ENCODE measurements at regions not wholly inside any gene's neighbourhood (a gene's known extent, or its start where the extent isn't known, plus 50 kb on each side); places are given as distances from the start of the nearest gene placed in this dataset.
A peak's percentile ranks its signal among the peaks of the same experiment; 100 is the strongest.
"Not testable (repeated sequence)": the region's sequence is repeated elsewhere in the genome, so short reads cannot be mapped to it uniquely, and the experiment has no call there.

GRCh38 chr4:3893590-3893989 is 127.4 kb downstream of the ADRA2C start:
- peak; percentile 35 for DNase-seq (ENCODE audit: low read depth, low spot score)
- not testable (repeated sequence) for H3K27me3 ChIP-seq (ENCODE audit: insufficient read depth, insufficient read length); H3K4me3 ChIP-seq (ENCODE audit: insufficient read length, low read depth); H3K36me3 ChIP-seq (ENCODE audit: insufficient read depth, insufficient read length, low read length); H3K9ac ChIP-seq (ENCODE audit: insufficient read length, low read depth); H3K4me1 ChIP-seq (ENCODE audit: insufficient read depth, insufficient read length); H3K9me3 ChIP-seq (ENCODE audit: insufficient read depth, low read length)

- not testable (repeated sequence) for H3K36me3 ChIP-seq (ENCODE audit: insufficient read depth, insufficient read length, low read length); H3K9ac ChIP-seq (ENCODE audit: insufficient read length, low read depth); H3K27me3 ChIP-seq (ENCODE audit: insufficient read depth, insufficient read length); H3K4me1 ChIP-seq (ENCODE audit: insufficient read depth, insufficient read length); H3K9me3 ChIP-seq (ENCODE audit: insufficient read depth, low read length); H3K4me3 ChIP-seq (ENCODE audit: insufficient read length, low read depth)
- peak; percentile 60 for DNase-seq (ENCODE audit: low read depth, low spot score)
Measured at GRCh38 chr4:3894086-3894959, 128.1 kb downstream of the ADRA2C start.

GRCh38 chr4:3896441-3896840 is 130.3 kb downstream of the ADRA2C start:
- Histone ChIP-seq H3K9me3 (ENCODE audit: insufficient read depth, low read length) (no peaks in the 10 kb centered on the region; the same call in 1 of the 2 replicates), H3K4me3 (ENCODE audit: insufficient read length, low read depth) (no peak overlapping the region), H3K27me3 (ENCODE audit: insufficient read depth, insufficient read length) (no peaks in the 10 kb centered on the region), H3K36me3 (ENCODE audit: insufficient read depth, insufficient read length, low read length) (no peaks in the 10 kb centered on the region), H3K4me1 (ENCODE audit: insufficient read depth, insufficient read length) (peaks cover 5% of the 10 kb centered on the region), H3K9ac (ENCODE audit: insufficient read length, low read depth) (no peak overlapping the region)
- no peak for TF ChIP-seq YY1 (IDR thresholded peaks at IDR 0.05; ENCODE audit: insufficient read depth, insufficient read length)
- TF ChIP-seq SUZ12 (IDR thresholded peaks at IDR 0.05; ENCODE audit: extremely low read depth, insufficient read depth, insufficient read length) = no peak
- no peak for TF ChIP-seq ZNF274 (IDR thresholded peaks at IDR 0.05; ENCODE audit: low read depth, low read length)
- DNase-seq (ENCODE audit: low read depth, low spot score) = no peak

GRCh38 chr4:3896871-3897578 is 130.8 kb downstream of the ADRA2C start:
- H3K9ac ChIP-seq (ENCODE audit: insufficient read length, low read depth); H3K27me3 ChIP-seq (ENCODE audit: insufficient read depth, insufficient read length); DNase-seq (ENCODE audit: low read depth, low spot score); H3K9me3 ChIP-seq (ENCODE audit: insufficient read depth, low read length); H3K4me3 ChIP-seq (ENCODE audit: insufficient read length, low read depth); H3K36me3 ChIP-seq (ENCODE audit: insufficient read depth, insufficient read length, low read length); H3K4me1 ChIP-seq (ENCODE audit: insufficient read depth, insufficient read length): not testable (repeated sequence)

GRCh38 chr4:3898098-3898497 is 131.9 kb downstream of the ADRA2C start:
- H3K4me1 ChIP-seq (ENCODE audit: insufficient read depth, insufficient read length) = peaks cover 5% of the 10 kb centered on the region
- H3K36me3 ChIP-seq (ENCODE audit: insufficient read depth, insufficient read length, low read length) = no peaks in the 10 kb centered on the region
- H3K9ac ChIP-seq (ENCODE audit: insufficient read length, low read depth) = no peak overlapping the region
- DNase-seq (ENCODE audit: low read depth, low spot score) = no peak
- H3K4me3 ChIP-seq (ENCODE audit: insufficient read length, low read depth) = no peak overlapping the region
- no peaks in the 10 kb centered on the region for H3K27me3 ChIP-seq (ENCODE audit: insufficient read depth, insufficient read length)
- no peaks in the 10 kb centered on the region; the same call in 1 of the 2 replicates for H3K9me3 ChIP-seq (ENCODE audit: insufficient read depth, low read length)
- TF ChIP-seq YY1 (IDR thresholded peaks at IDR 0.05; ENCODE audit: insufficient read depth, insufficient read length) = no peak
- no peak for TF ChIP-seq SUZ12 (IDR thresholded peaks at IDR 0.05; ENCODE audit: extremely low read depth, insufficient read depth, insufficient read length)
- no peak for TF ChIP-seq ZNF274 (IDR thresholded peaks at IDR 0.05; ENCODE audit: low read depth, low read length)

GRCh38 chr4:3898928-3899327 is 132.7 kb downstream of the ADRA2C start:
- not testable (repeated sequence) for H3K4me3 ChIP-seq (ENCODE audit: insufficient read length, low read depth); H3K9ac ChIP-seq (ENCODE audit: insufficient read length, low read depth); H3K36me3 ChIP-seq (ENCODE audit: insufficient read depth, insufficient read length, low read length); H3K9me3 ChIP-seq (ENCODE audit: insufficient read depth, low read length); H3K27me3 ChIP-seq (ENCODE audit: insufficient read depth, insufficient read length); H3K4me1 ChIP-seq (ENCODE audit: insufficient read depth, insufficient read length); DNase-seq (ENCODE audit: low read depth, low spot score)

GRCh38 chr4:3904264-3904955 is 138.2 kb downstream of the ADRA2C start:
- H3K27me3 ChIP-seq (ENCODE audit: insufficient read depth, insufficient read length); H3K9ac ChIP-seq (ENCODE audit: insufficient read length, low read depth); DNase-seq (ENCODE audit: low read depth, low spot score); H3K4me1 ChIP-seq (ENCODE audit: insufficient read depth, insufficient read length); H3K4me3 ChIP-seq (ENCODE audit: insufficient read length, low read depth); H3K36me3 ChIP-seq (ENCODE audit: insufficient read depth, insufficient read length, low read length); H3K9me3 ChIP-seq (ENCODE audit: insufficient read depth, low read length): not testable (repeated sequence)

- DNase-seq (ENCODE audit: low read depth, low spot score); H3K9me3 ChIP-seq (ENCODE audit: insufficient read depth, low read length); H3K4me1 ChIP-seq (ENCODE audit: insufficient read depth, insufficient read length); H3K9ac ChIP-seq (ENCODE audit: insufficient read length, low read depth); H3K27me3 ChIP-seq (ENCODE audit: insufficient read depth, insufficient read length); H3K4me3 ChIP-seq (ENCODE audit: insufficient read length, low read depth); H3K36me3 ChIP-seq (ENCODE audit: insufficient read depth, insufficient read length, low read length): not testable (repeated sequence)
Measured at GRCh38 chr4:3909616-3910015, 143.4 kb downstream of the ADRA2C start.

GRCh38 chr4:3910161-3910950 is 144.2 kb downstream of the ADRA2C start:
- H3K36me3 ChIP-seq (ENCODE audit: insufficient read depth, insufficient read length, low read length); H3K9ac ChIP-seq (ENCODE audit: insufficient read length, low read depth); H3K4me3 ChIP-seq (ENCODE audit: insufficient read length, low read depth); DNase-seq (ENCODE audit: low read depth, low spot score); H3K27me3 ChIP-seq (ENCODE audit: insufficient read depth, insufficient read length); H3K4me1 ChIP-seq (ENCODE audit: insufficient read depth, insufficient read length); H3K9me3 ChIP-seq (ENCODE audit: insufficient read depth, low read length): not testable (repeated sequence)

All from NT2/D1 (cell line).